Peyer's patch (tissue), 4 donors: ENCODE measurements at regions not wholly inside any gene's neighbourhood (a gene's known extent, or its start where the extent isn't known, plus 50 kb on each side); places are given as distances from the start of the nearest gene placed in this dataset.
"Not testable (repeated sequence)": the region's sequence is repeated elsewhere in the genome, so short reads cannot be mapped to it uniquely, and the experiment has no call there.

Source experiments
- DNase-seq, 3 donors: peaks; one replicate each; pipeline ENCODE4 v3.0.0-alpha.2; 2017 to 2019
- H3K27ac ChIP-seq, 4 donors: fragments of 200-600 bp; sonication (generic); one replicate each; pipeline ENCODE4 v1.5.1; 2016 to 2019
- H3K27me3 ChIP-seq, 2 donors: fragments of 200-600 bp; sonication (generic); one replicate each; pipeline ENCODE4 v1.5.1; 2019
- H3K36me3 ChIP-seq, 3 donors: fragments of 200-600 bp; sonication (generic); one replicate each; pipeline ENCODE4 v1.5.1; 2016 to 2019
- H3K4me1 ChIP-seq, 4 donors: fragments of 200-600 bp; sonication (generic); one replicate each; pipeline ENCODE4 v1.5.1; 2016 to 2019
- H3K4me3 ChIP-seq, 4 donors: fragments of 200-600 bp; sonication (generic); 1 replicate in 3 of 4; 2 replicates in 1 of 4; pipeline ENCODE4 v1.5.1; 2016 to 2019; ENCODE audit warnings: mild to moderate bottlenecking in 1 of 4
- H3K9me3 ChIP-seq, 4 donors: fragments of 200-600 bp; sonication (generic); one replicate each; pipeline ENCODE4 v1.5.1; 2016 to 2019; ENCODE audit warnings: mild to moderate bottlenecking in 1 of 4
- CTCF ChIP-seq, 6 experiments: fragments of 450-650 bp in 4 of 6; fragments of 200-600 bp in 2 of 6; sonication (generic) in 1 of 6; IDR thresholded peaks; one replicate each; pipeline ENCODE4 v1.5.1; 2017 to 2019; ENCODE audit warnings: antibody characterized with exemption in 6 of 6, mild to moderate bottlenecking in 3 of 6, moderate library complexity in 1 of 6
- POLR2A ChIP-seq, 2 donors: fragments of 450-650 bp; IDR thresholded peaks; one replicate each; pipeline ENCODE4 v1.5.1; 2017; ENCODE audit warnings: antibody characterized with exemption in 2 of 2, mild to moderate bottlenecking in 2 of 2, moderate library complexity in 2 of 2

GRCh38 chr10:30151581-30152389 is 92.4 kb upstream of the JCAD start:
- no peak for DNase-seq
- no peak for TF ChIP-seq POLR2A (IDR thresholded peaks at IDR 0.05)
- TF ChIP-seq CTCF (IDR thresholded peaks at IDR 0.05) = no peak
- H3K36me3 ChIP-seq = no peaks in the 10 kb centered on the region
- no peaks in the 10 kb centered on the region for H3K27me3 ChIP-seq
- no peaks in the 10 kb centered on the region for H3K9me3 ChIP-seq
- no peaks in the 10 kb centered on the region for H3K4me1 ChIP-seq
- H3K4me3 ChIP-seq = no peak overlapping the region
- no peak overlapping the region for H3K27ac ChIP-seq

- DNase-seq = no peak
- H3K27ac ChIP-seq = no peak overlapping the region
- H3K36me3 ChIP-seq = no peaks in the 10 kb centered on the region
- no peaks in the 10 kb centered on the region for H3K4me1 ChIP-seq
- TF ChIP-seq POLR2A (IDR thresholded peaks at IDR 0.05) (no peak), CTCF (IDR thresholded peaks at IDR 0.05) (no peak)
- no peak overlapping the region for H3K4me3 ChIP-seq
- H3K27me3 ChIP-seq = no peaks in the 10 kb centered on the region
- no peaks in the 10 kb centered on the region for H3K9me3 ChIP-seq
Measured at GRCh38 chr10:30141423-30141822, 82.0 kb upstream of the JCAD start.

- Histone ChIP-seq H3K27me3 (no peaks in the 10 kb centered on the region), H3K27ac (no peak overlapping the region), H3K9me3 (no peaks in the 10 kb centered on the region), H3K4me1 (no peaks in the 10 kb centered on the region), H3K36me3 (no peaks in the 10 kb centered on the region), H3K4me3 (no peak overlapping the region)
- DNase-seq = no peak
- TF ChIP-seq CTCF (IDR thresholded peaks at IDR 0.05) (no peak), POLR2A (IDR thresholded peaks at IDR 0.05) (no peak)
Measured at GRCh38 chr10:30134171-30134945, 75.0 kb upstream of the JCAD start.

DNA sequence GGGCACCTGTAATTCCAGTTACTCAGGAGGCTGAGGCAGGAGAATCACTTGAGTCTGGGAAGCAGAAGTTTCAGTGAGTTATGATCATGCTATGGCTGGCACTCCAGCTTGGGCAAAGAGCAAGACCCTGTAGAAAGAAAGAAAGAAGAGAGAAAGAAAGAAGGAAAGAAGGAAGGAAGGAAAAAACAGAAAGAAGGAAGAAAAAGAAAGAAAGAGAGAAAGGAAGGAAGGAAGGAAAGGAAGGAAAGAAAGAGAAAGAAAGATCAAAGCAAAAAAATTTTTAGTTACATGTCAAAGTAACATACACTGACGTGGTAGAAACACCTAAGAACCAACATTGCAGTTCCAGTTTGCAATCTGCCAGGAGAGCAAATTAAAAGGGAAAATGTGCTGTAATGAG is 73.8 kb upstream of the JCAD start:
- DNase-seq = no peak
- Histone ChIP-seq H3K4me1 (no peaks in the 10 kb centered on the region), H3K36me3 (no peaks in the 10 kb centered on the region), H3K9me3 (no peaks in the 10 kb centered on the region), H3K27me3 (no peaks in the 10 kb centered on the region), H3K4me3 (no peak overlapping the region), H3K27ac (no peak overlapping the region)
- no peak for TF ChIP-seq CTCF (IDR thresholded peaks at IDR 0.05)
- no peak for TF ChIP-seq POLR2A (IDR thresholded peaks at IDR 0.05)

GRCh38 chr10:30131369-30131768 is 72.0 kb upstream of the JCAD start:
- not testable (repeated sequence) for H3K4me1 ChIP-seq, H3K27ac ChIP-seq, H3K27me3 ChIP-seq, H3K4me3 ChIP-seq, H3K36me3 ChIP-seq, DNase-seq, H3K9me3 ChIP-seq

- not testable (repeated sequence) for H3K27me3 ChIP-seq, H3K27ac ChIP-seq, H3K4me3 ChIP-seq, H3K4me1 ChIP-seq, H3K36me3 ChIP-seq, DNase-seq, H3K9me3 ChIP-seq
Measured at GRCh38 chr10:30129326-30129725, 69.9 kb upstream of the JCAD start.
